WTC11 (cell line): ENCODE measurements at regions not wholly inside any gene's neighbourhood (a gene's known extent, or its start where the extent isn't known, plus 50 kb on each side); places are given as distances from the start of the nearest gene placed in this dataset.

Source experiments
- CBFB ChIP-seq: sonication (generic); formaldehyde crosslinking; IDR thresholded peaks from 2 replicates; pipeline ENCODE4 v1.8.1; 2022; ENCODE audit warnings: mild to moderate bottlenecking, low read depth, missing genetic modification reagents
- CREB1 ChIP-seq: sonication (generic); formaldehyde crosslinking; IDR thresholded peaks from 2 replicates; pipeline ENCODE4 v1.8.0; 2023; ENCODE audit warnings: mild to moderate bottlenecking, missing genetic modification reagents
- IRF2 ChIP-seq: sonication (generic); formaldehyde crosslinking; IDR thresholded peaks from 2 replicates; pipeline ENCODE4 v1.8.0; 2022; ENCODE audit warnings: low read depth, missing genetic modification reagents, borderline replicate concordance
- JAZF1 ChIP-seq: fragments of 250-450 bp; sonication (Bioruptor Pico); IDR thresholded peaks from 2 replicates; pipeline ENCODE4 v1.9.0; 2021; ENCODE audit warnings: moderate library complexity, mild to moderate bottlenecking, inconsistent platforms
- PRRX2 ChIP-seq: fragments of 250-450 bp; sonication (Bioruptor Pico); IDR thresholded peaks from 2 replicates; pipeline ENCODE4 v1.8.0; 2021; ENCODE audit warnings: mild to moderate bottlenecking
- SOX15 ChIP-seq: fragments of 250-450 bp; sonication (Bioruptor Pico); IDR thresholded peaks from 2 replicates; pipeline ENCODE4 v1.9.0; 2021; ENCODE audit warnings: mild to moderate bottlenecking
- SP1 ChIP-seq: sonication (generic); formaldehyde crosslinking; conservative IDR thresholded peaks from 2 replicates; pipeline ENCODE4 v1.8.1; 2022; ENCODE audit warnings: missing genetic modification reagents
- ZNF138 ChIP-seq: sonication (generic); formaldehyde crosslinking; conservative IDR thresholded peaks from 2 replicates; pipeline ENCODE4 v1.8.1; 2022; ENCODE audit warnings: mild to moderate bottlenecking, moderate library complexity, missing genetic modification reagents
- TF ChIP-seq, protein P1 (sequence below): sonication (generic); formaldehyde crosslinking; IDR thresholded peaks from 2 replicates; pipeline ENCODE4 v1.8.1; 2023; ENCODE audit warnings: mild to moderate bottlenecking, missing genetic modification reagents
- TF ChIP-seq, protein P2 (sequence below): fragments of 200-600 bp; IDR thresholded peaks from 2 replicates; pipeline ENCODE4 v1.8.0; 2022; ENCODE audit warnings: antibody characterized with exemption
- TF ChIP-seq, protein P3 (sequence below): sonication (generic); formaldehyde crosslinking; IDR thresholded peaks from 2 replicates; pipeline ENCODE4 v1.8.0; 2022; ENCODE audit warnings: mild to moderate bottlenecking, missing genetic modification reagents

DNA sequence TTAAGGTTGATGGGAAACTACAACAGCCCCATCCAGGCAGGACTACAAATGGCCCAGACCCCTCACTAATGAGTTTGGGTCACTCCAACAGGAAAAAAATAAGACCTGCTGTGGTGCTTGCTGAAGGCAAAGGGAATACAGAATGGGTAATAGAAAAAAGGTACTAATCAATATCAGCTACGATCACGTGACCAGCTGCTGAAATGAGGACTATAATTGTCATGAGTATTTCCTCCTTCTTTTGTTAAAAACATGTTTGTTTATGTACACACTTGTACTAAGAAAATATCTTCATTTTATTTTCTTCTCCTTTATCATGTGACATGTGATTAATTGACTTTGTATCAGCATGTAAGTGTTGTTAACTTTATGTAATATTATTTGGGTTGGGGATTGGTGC is 199.9 kb downstream of the GJA1 start:
- no peak for TF ChIP-seq JAZF1 (CRISPR knock-in tag)
- no peak for TF ChIP-seq CREB1
- TF ChIP-seq, protein P1, sequence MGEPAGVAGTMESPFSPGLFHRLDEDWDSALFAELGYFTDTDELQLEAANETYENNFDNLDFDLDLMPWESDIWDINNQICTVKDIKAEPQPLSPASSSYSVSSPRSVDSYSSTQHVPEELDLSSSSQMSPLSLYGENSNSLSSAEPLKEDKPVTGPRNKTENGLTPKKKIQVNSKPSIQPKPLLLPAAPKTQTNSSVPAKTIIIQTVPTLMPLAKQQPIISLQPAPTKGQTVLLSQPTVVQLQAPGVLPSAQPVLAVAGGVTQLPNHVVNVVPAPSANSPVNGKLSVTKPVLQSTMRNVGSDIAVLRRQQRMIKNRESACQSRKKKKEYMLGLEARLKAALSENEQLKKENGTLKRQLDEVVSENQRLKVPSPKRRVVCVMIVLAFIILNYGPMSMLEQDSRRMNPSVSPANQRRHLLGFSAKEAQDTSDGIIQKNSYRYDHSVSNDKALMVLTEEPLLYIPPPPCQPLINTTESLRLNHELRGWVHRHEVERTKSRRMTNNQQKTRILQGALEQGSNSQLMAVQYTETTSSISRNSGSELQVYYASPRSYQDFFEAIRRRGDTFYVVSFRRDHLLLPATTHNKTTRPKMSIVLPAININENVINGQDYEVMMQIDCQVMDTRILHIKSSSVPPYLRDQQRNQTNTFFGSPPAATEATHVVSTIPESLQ: no peak
- TF ChIP-seq, protein P2, sequence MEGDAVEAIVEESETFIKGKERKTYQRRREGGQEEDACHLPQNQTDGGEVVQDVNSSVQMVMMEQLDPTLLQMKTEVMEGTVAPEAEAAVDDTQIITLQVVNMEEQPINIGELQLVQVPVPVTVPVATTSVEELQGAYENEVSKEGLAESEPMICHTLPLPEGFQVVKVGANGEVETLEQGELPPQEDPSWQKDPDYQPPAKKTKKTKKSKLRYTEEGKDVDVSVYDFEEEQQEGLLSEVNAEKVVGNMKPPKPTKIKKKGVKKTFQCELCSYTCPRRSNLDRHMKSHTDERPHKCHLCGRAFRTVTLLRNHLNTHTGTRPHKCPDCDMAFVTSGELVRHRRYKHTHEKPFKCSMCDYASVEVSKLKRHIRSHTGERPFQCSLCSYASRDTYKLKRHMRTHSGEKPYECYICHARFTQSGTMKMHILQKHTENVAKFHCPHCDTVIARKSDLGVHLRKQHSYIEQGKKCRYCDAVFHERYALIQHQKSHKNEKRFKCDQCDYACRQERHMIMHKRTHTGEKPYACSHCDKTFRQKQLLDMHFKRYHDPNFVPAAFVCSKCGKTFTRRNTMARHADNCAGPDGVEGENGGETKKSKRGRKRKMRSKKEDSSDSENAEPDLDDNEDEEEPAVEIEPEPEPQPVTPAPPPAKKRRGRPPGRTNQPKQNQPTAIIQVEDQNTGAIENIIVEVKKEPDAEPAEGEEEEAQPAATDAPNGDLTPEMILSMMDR: no peak
- no peak for TF ChIP-seq SP1 (CRISPR knock-in tag)
- TF ChIP-seq IRF2 (CRISPR knock-in tag): no peak
- no peak for TF ChIP-seq SOX15
- no peak for TF ChIP-seq ZNF138 (CRISPR knock-in tag)
- no peak for TF ChIP-seq CBFB (CRISPR knock-in tag)
- TF ChIP-seq, protein P3, sequence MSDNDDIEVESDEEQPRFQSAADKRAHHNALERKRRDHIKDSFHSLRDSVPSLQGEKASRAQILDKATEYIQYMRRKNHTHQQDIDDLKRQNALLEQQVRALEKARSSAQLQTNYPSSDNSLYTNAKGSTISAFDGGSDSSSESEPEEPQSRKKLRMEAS (CRISPR knock-in tag): no peak
- TF ChIP-seq PRRX2 (CRISPR knock-in tag): no peak
